Fibroblast of villous mesenchyme (primary cell): ENCODE measurements at regions not wholly inside any gene's neighbourhood (a gene's known extent, or its start where the extent isn't known, plus 50 kb on each side); places are given as distances from the start of the nearest gene placed in this dataset.

ENCODE experiments used
- DNase-seq: peaks from one replicate; pipeline ENCODE4 v3.0.0-alpha.2; 2010; ENCODE audit warnings: low read depth
- H3K4me3 ChIP-seq: 2 replicates; pipeline ENCODE4 v1.5.1; 2011; ENCODE audit warnings: low read depth, mild to moderate bottlenecking, low read length
- CTCF ChIP-seq: IDR thresholded peaks from 2 replicates; pipeline ENCODE4 v1.5.1; 2012; ENCODE audit warnings: low read depth, mild to moderate bottlenecking, low read length; ENCODE audit not compliant: insufficient read depth

- TF ChIP-seq CTCF: no peak
- peak; percentile 60 for DNase-seq
- peak overlapping the region; percentile 0 for H3K4me3 ChIP-seq
Measured at GRCh38 chr3:42031808-42032480, 59.2 kb upstream of the TRAK1 start.

DNA sequence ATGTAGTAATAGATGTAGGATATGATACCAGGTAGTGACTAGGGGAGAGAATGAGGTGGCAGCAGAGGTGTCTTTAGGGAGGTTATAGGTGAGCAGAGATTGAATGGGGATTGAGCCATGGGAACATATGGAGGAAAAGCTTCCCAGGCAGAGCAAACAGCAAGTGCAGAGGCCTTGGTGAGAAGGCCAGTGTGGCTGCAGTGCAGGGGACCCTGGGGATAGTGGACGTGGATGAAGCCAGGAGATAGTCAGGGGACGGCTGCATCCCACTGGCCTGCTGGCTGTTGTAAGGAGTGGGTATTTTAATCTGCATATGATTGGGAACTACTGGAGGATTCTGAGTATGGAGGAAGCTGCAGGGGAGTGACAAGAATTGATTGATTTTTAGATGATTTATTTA is 62.7 kb upstream of the TRAK1 start:
- H3K4me3 ChIP-seq: no peak overlapping the region
- DNase-seq: no peak
- TF ChIP-seq CTCF: no peak

GRCh38 chr3:42027571-42027970 is 63.6 kb upstream of the TRAK1 start:
- no peak for DNase-seq
- TF ChIP-seq CTCF: no peak
- H3K4me3 ChIP-seq: no peak overlapping the region

- peak overlapping the region; percentile 17 for H3K4me3 ChIP-seq
- TF ChIP-seq CTCF: no peak
- DNase-seq: peak; percentile 98
Measured at GRCh38 chr3:42025370-42026138, 63.7 kb upstream of the ULK4 start.

GRCh38 chr3:42024591-42025351 is 62.9 kb upstream of the ULK4 start:
- no peak overlapping the region for H3K4me3 ChIP-seq
- peak; percentile 29 for DNase-seq

GRCh38 chr3:42023380-42023779 is 61.5 kb upstream of the ULK4 start:
- DNase-seq: no peak
- H3K4me3 ChIP-seq: no peak overlapping the region
- TF ChIP-seq CTCF: no peak

More at GRCh38 chr3:42024591-42025351, 62.9 kb upstream of the ULK4 start:
- no peak for TF ChIP-seq CTCF
